Stomach (tissue), 4 donors: ENCODE measurements at regions not wholly inside any gene's neighbourhood (a gene's known extent, or its start where the extent isn't known, plus 50 kb on each side); places are given as distances from the start of the nearest gene placed in this dataset.

ENCODE experiments used
- CTCF ChIP-seq, 7 experiments: fragments of 450-650 bp in 4 of 7; fragments of 200-600 bp in 3 of 7; sonication (generic) in 3 of 7; IDR thresholded peaks; one replicate each; pipeline ENCODE4 v1.5.1; 2016 to 2019; ENCODE audit warnings: antibody characterized with exemption in 7 of 7, control low read depth in 2 of 7, mild to moderate bottlenecking in 1 of 7
- POLR2A ChIP-seq, 4 donors: fragments of 450-650 bp; IDR thresholded peaks; one replicate each; pipeline ENCODE4 v1.6.1; 2016; ENCODE audit warnings: antibody characterized with exemption in 4 of 4, control low read depth in 2 of 4, mild to moderate bottlenecking in 1 of 4, moderate library complexity in 1 of 4
- POLR2AphosphoS5 ChIP-seq, 3 donors: sonication (generic); formaldehyde crosslinking; IDR thresholded peaks; one replicate each; pipeline ENCODE4 v1.6.1; 2016; ENCODE audit warnings: antibody characterized with exemption in 3 of 3

- TF ChIP-seq CTCF (IDR thresholded peaks at IDR 0.05) (no peak), POLR2A (IDR thresholded peaks at IDR 0.05) (no peak), POLR2AphosphoS5 (IDR thresholded peaks at IDR 0.05) (no peak)
Observed at GRCh38 chr22:22141771-22142591, 102.6 kb upstream of the VPREB1 start.
